CD14-positive monocyte (primary cell): ENCODE measurements at regions not wholly inside any gene's neighbourhood (a gene's known extent, or its start where the extent isn't known, plus 50 kb on each side); places are given as distances from the start of the nearest gene placed in this dataset.

Experiments
- DNase-seq, 3 donors: peaks; one replicate each; pipeline ENCODE4 v3.0.0-alpha.2; 2011 to 2022
- H2AFZ ChIP-seq: 2 replicates; pipeline ENCODE4 v1.6.0; 2012; ENCODE audit warnings: mild to moderate bottlenecking, low read depth, low read length, inconsistent platforms; ENCODE audit not compliant: insufficient read depth, poor library complexity, severe bottlenecking
- H3K27ac ChIP-seq, 2 donors: 1 replicate in 1 of 2; 2 replicates in 1 of 2; pipeline ENCODE4 v1.5.1; 2012 to 2013; ENCODE audit warnings: low read length in 2 of 2, control low read depth in 1 of 2, inconsistent platforms in 1 of 2, low read depth in 1 of 2, mild to moderate bottlenecking in 1 of 2
- H3K27me3 ChIP-seq, 2 donors: one replicate each; pipeline versions ENCODE4 v1.6.0 to v1.6.1; 2011 to 2013; ENCODE audit warnings: low read length in 2 of 2; ENCODE audit not compliant: control insufficient read depth in 2 of 2, insufficient read depth in 2 of 2
- H3K36me3 ChIP-seq, 2 donors: replicated peaks in 1 of 2; 1 replicate in 1 of 2; 2 replicates in 1 of 2; pipeline versions ENCODE4 v1.5.1 to v1.6.1; 2012 to 2013; ENCODE audit warnings: low read length in 2 of 2, control low read depth in 1 of 2, inconsistent platforms in 1 of 2, mild to moderate bottlenecking in 1 of 2; ENCODE audit not compliant: insufficient read depth in 2 of 2, control insufficient read depth in 1 of 2
- H3K4me1 ChIP-seq, 2 donors: 1 replicate in 1 of 2; 2 replicates in 1 of 2; pipeline versions ENCODE4 v1.5.1 to v1.6.1; 2012 to 2013; ENCODE audit warnings: low read length in 2 of 2, control low read depth in 1 of 2, inconsistent platforms in 1 of 2, mild to moderate bottlenecking in 1 of 2, moderate library complexity in 1 of 2; ENCODE audit not compliant: insufficient read depth in 2 of 2, control insufficient read depth in 1 of 2
- H3K4me2 ChIP-seq: replicated peaks from 2 replicates; pipeline ENCODE3; 2012; ENCODE audit warnings: low read length, moderate library complexity, mild to moderate bottlenecking; ENCODE audit not compliant: poor library complexity, severe bottlenecking; ENCODE audit errors: extremely low read depth
- H3K4me3 ChIP-seq, 3 experiments: fragments of 200-600 bp in 1 of 3; sonication (generic) in 1 of 3; replicated peaks in 1 of 3; 1 replicate in 2 of 3; 2 replicates in 1 of 3; pipeline ENCODE4 v1.5.1; 2011 to 2013; ENCODE audit warnings: low read length in 3 of 3, mild to moderate bottlenecking in 3 of 3, control low read depth in 2 of 3, low read depth in 2 of 3, inconsistent platforms in 1 of 3, moderate library complexity in 1 of 3
- H3K79me2 ChIP-seq: 2 replicates; pipeline ENCODE4 v1.6.0; 2012; ENCODE audit warnings: mild to moderate bottlenecking, control low read depth, inconsistent platforms, low read length, moderate library complexity; ENCODE audit not compliant: insufficient read depth
- H3K9ac ChIP-seq: 2 replicates; pipeline ENCODE4 v1.6.0; 2017; ENCODE audit warnings: low read length, mild to moderate bottlenecking; ENCODE audit not compliant: insufficient read depth, poor library complexity, severe bottlenecking
- H3K9me3 ChIP-seq, 2 donors: replicated peaks in 1 of 2; 1 replicate in 1 of 2; 2 replicates in 1 of 2; pipeline versions ENCODE4 v1.5.1 to v1.6.1; 2012 to 2013; ENCODE audit warnings: low read length in 2 of 2, control low read depth in 1 of 2; ENCODE audit not compliant: control insufficient read depth in 1 of 2, insufficient read depth in 1 of 2
- H4K20me1 ChIP-seq: 2 replicates; pipeline ENCODE4 v1.6.0; 2012; ENCODE audit warnings: mild to moderate bottlenecking, low read length, control low read depth, moderate library complexity; ENCODE audit not compliant: insufficient read depth
- H3K27ac Mint-ChIP-seq, 7 donors: one replicate each; pipeline ENCODE4 v1.8.0; 2020; ENCODE audit warnings: mild to moderate bottlenecking in 7 of 7, mixed read lengths in 7 of 7, moderate library complexity in 6 of 7, inconsistent platforms in 2 of 7
- H3K27me3 Mint-ChIP-seq, 3 donors: one replicate each; pipeline ENCODE4 v1.8.0; 2021 to 2022; ENCODE audit warnings: low read depth in 3 of 3, mild to moderate bottlenecking in 3 of 3, mixed read lengths in 3 of 3, moderate library complexity in 3 of 3, inconsistent platforms in 1 of 3
- H3K36me3 Mint-ChIP-seq, 2 donors: one replicate each; pipeline ENCODE4 v1.8.0; 2020; ENCODE audit warnings: mixed read lengths in 2 of 2, inconsistent platforms in 1 of 2, mild to moderate bottlenecking in 1 of 2
- H3K4me1 Mint-ChIP-seq: one replicate; pipeline ENCODE4 v1.8.0; 2020; ENCODE audit warnings: mild to moderate bottlenecking, mixed read lengths
- H3K4me3 Mint-ChIP-seq, 2 donors: one replicate each; pipeline ENCODE4 v1.8.0; 2020; ENCODE audit warnings: mild to moderate bottlenecking in 2 of 2, mixed read lengths in 2 of 2, moderate library complexity in 1 of 2
- H3K9me3 Mint-ChIP-seq, 7 donors: one replicate each; pipeline ENCODE4 v1.8.0; 2020 to 2022; ENCODE audit warnings: mixed read lengths in 7 of 7, mild to moderate bottlenecking in 6 of 7, moderate library complexity in 6 of 7, inconsistent platforms in 2 of 7
- CTCF ChIP-seq: fragments of 200-600 bp; IDR thresholded peaks from one replicate; pipeline ENCODE4 v1.8.0; 2022; ENCODE audit warnings: antibody characterized with exemption, mild to moderate bottlenecking
- WGBS: methylation state at CpG from one replicate; pipeline ENCODE4 v1.1.5; 2013; ENCODE audit warnings: missing lambda C conversion rate; ENCODE audit not compliant: insufficient coverage; 5-methylcytosine and 5-hydroxymethylcytosine counted together
- intact Hi-C, 2 donors: fragments of 100-400 bp; cut with micrococcal nuclease; formaldehyde crosslinking; loops; one replicate each; pipeline versions ENCODE4 v1.15.0 to v1.15.1; 2023

GRCh38 chr14:26128931-26129671 is 468.7 kb downstream of the NOVA1 start:
- Histone ChIP-seq H3K4me2 (no peak overlapping the region), H3K79me2 (no peaks in the 10 kb centered on the region), H3K36me3 (no peaks in the 10 kb centered on the region), H3K4me3 (no peak overlapping the region), H3K9me3 (no peaks in the 10 kb centered on the region), H2AFZ (no peak overlapping the region), H3K4me1 (no peaks in the 10 kb centered on the region), H4K20me1 (no peaks in the 10 kb centered on the region), H3K9ac (no peak overlapping the region), H3K27ac (no peak overlapping the region), H3K27me3 (no peaks in the 10 kb centered on the region)
- no peak for TF ChIP-seq CTCF
- DNase-seq, result no peak
- peaks cover 0 to 4% (median 0%) of the 10 kb centered on the region in 3 donors for H3K27me3 Mint-ChIP-seq
- no peak overlapping the region for H3K4me3 Mint-ChIP-seq
- WGBS, result 0% methylated on average over 1 of the region's 4 CpGs
- H3K9me3 Mint-ChIP-seq, result peaks cover 0 to 7% (median 0%) of the 10 kb centered on the region in 7 donors
- no peak overlapping the region for H3K27ac Mint-ChIP-seq
- H3K4me1 Mint-ChIP-seq, result no peaks in the 10 kb centered on the region
- no peaks in the 10 kb centered on the region for H3K36me3 Mint-ChIP-seq
- intact Hi-C loops, result no loop called here

GRCh38 chr14:26124896-26125438 is 472.9 kb downstream of the NOVA1 start:
- no peak overlapping the region for H3K4me2 ChIP-seq
- no peak overlapping the region for H3K9ac ChIP-seq
- no peaks in the 10 kb centered on the region for H4K20me1 ChIP-seq

More at GRCh38 chr14:26124896-26125438, 472.9 kb downstream of the NOVA1 start:
- Histone ChIP-seq H3K9me3 (no peaks in the 10 kb centered on the region), H3K27me3 (no peaks in the 10 kb centered on the region), H3K79me2 (no peaks in the 10 kb centered on the region), H3K27ac (no peak overlapping the region), H3K36me3 (no peaks in the 10 kb centered on the region), H2AFZ (no peak overlapping the region), H3K4me1 (no peaks in the 10 kb centered on the region), H3K4me3 (no peak overlapping the region)
- no peak overlapping the region for H3K27ac Mint-ChIP-seq
- H3K36me3 Mint-ChIP-seq, result no peaks in the 10 kb centered on the region
- H3K27me3 Mint-ChIP-seq, result peaks cover 0 to 2% (median 0%) of the 10 kb centered on the region in 3 donors
- no peaks in the 10 kb centered on the region for H3K4me1 Mint-ChIP-seq
- no peak overlapping the region for H3K4me3 Mint-ChIP-seq
- WGBS, result no CpG with 5 or more reads among the region's 2 CpGs
- H3K9me3 Mint-ChIP-seq, result peaks cover 0 to 8% (median 3%) of the 10 kb centered on the region in 7 donors
- no peak for TF ChIP-seq CTCF
- intact Hi-C loops, result no loop called here
- no peak for DNase-seq
